Suprapubic skin (tissue), 4 donors: ENCODE measurements at regions not wholly inside any gene's neighbourhood (a gene's known extent, or its start where the extent isn't known, plus 50 kb on each side); places are given as distances from the start of the nearest gene placed in this dataset.

Experiments
- DNase-seq, 2 donors: peaks; one replicate each; pipeline ENCODE4 v3.0.0-alpha.2; 2019; ENCODE audit warnings: low spot score in 2 of 2
- H3K27ac ChIP-seq: fragments of 200-600 bp; sonication (generic); one replicate; pipeline ENCODE4 v1.5.1; 2019
- H3K27me3 ChIP-seq: fragments of 200-600 bp; sonication (generic); one replicate; pipeline ENCODE4 v1.5.1; 2019
- H3K36me3 ChIP-seq: fragments of 200-600 bp; sonication (generic); one replicate; pipeline ENCODE4 v1.5.1; 2019
- H3K4me1 ChIP-seq: fragments of 200-600 bp; sonication (generic); one replicate; pipeline ENCODE4 v1.5.1; 2019
- H3K4me3 ChIP-seq: fragments of 200-600 bp; sonication (generic); one replicate; pipeline ENCODE4 v1.5.1; 2019; ENCODE audit warnings: mild to moderate bottlenecking
- H3K9me3 ChIP-seq: fragments of 200-600 bp; sonication (generic); one replicate; pipeline ENCODE4 v1.5.1; 2019
- CTCF ChIP-seq, 2 donors: fragments of 200-600 bp in 1 of 2; fragments of 450-650 bp in 1 of 2; sonication (generic) in 1 of 2; IDR thresholded peaks; one replicate each; pipeline ENCODE4 v1.5.1; 2016 to 2019; ENCODE audit warnings: antibody characterized with exemption in 2 of 2, mild to moderate bottlenecking in 1 of 2, moderate library complexity in 1 of 2
- EP300 ChIP-seq: sonication (generic); formaldehyde crosslinking; IDR thresholded peaks from one replicate; pipeline ENCODE4 v1.6.1; 2017; ENCODE audit warnings: antibody characterized with exemption
- POLR2A ChIP-seq, 2 donors: fragments of 450-650 bp; IDR thresholded peaks; one replicate each; pipeline ENCODE4 v1.6.1; 2017; ENCODE audit warnings: antibody characterized with exemption in 2 of 2, mild to moderate bottlenecking in 2 of 2, moderate library complexity in 2 of 2
- POLR2AphosphoS5 ChIP-seq, 3 donors: sonication (generic); formaldehyde crosslinking; IDR thresholded peaks; one replicate each; pipeline ENCODE4 v1.6.1; 2017; ENCODE audit warnings: antibody characterized with exemption in 3 of 3
- WGBS: methylation state at CpG from one replicate; pipeline ENCODE4 v1.1.5; 2018; 5-methylcytosine and 5-hydroxymethylcytosine counted together

DNA sequence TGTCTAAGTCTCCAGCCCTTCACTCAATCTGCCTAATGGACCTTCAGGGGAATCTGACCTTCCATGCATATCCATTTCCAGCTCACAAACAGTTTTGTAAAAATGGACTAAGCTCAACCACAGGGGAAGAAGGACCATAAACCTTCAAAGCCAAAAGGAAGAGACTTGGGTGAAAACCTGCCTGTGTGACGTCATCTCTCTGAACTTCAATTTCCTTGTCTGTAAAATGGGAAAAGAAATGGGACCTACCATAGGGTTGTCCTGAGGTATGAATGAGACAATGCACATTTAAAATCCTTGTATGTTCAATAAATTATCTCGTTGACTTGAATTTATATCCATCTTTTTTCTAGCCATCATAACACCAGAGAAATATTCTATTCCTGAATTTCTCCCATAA lies 370.7 kb downstream of the INSC start:
- H3K4me3 ChIP-seq, result no peak overlapping the region

DNA sequence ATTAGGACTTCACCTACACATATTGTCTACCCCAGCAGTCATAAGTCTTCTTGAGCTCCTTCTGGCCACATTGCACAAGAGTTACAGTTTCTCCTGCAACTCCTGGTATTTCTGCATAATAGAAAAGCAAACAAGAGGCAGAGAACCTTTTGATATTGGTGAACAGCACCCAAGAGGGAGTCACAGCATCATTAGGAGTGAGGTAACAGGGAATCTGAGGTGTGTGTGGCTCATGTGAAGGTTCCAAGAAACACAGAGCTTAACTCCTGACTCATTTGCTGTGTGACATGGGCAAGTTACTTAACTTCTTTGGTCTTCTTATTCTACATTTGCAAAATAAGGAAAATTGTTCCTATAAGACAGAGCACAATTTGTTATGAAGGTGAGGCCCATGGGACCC lies 374.6 kb downstream of the INSC start:
- Histone ChIP-seq H3K4me3 (no peak overlapping the region), H3K27ac (no peak overlapping the region), H3K27me3 (no peaks in the 10 kb centered on the region), H3K36me3 (no peaks in the 10 kb centered on the region), H3K4me1 (peaks cover 3% of the 10 kb centered on the region), H3K9me3 (no peaks in the 10 kb centered on the region)
- TF ChIP-seq CTCF (IDR thresholded peaks at IDR 0.05) (no peak), POLR2AphosphoS5 (IDR thresholded peaks at IDR 0.05) (no peak), EP300 (no peak), POLR2A (IDR thresholded peaks at IDR 0.05) (no peak)
- DNase-seq, result no peak

More for the DNA sequence above, 370.7 kb downstream of the INSC start:
- no peak overlapping the region for H3K27ac ChIP-seq
- H3K27me3 ChIP-seq, result no peaks in the 10 kb centered on the region
- 76% methylated on average over 2 of the region's 2 CpGs for WGBS
- no peaks in the 10 kb centered on the region for H3K9me3 ChIP-seq
- no peaks in the 10 kb centered on the region for H3K36me3 ChIP-seq
- no peak for DNase-seq
- TF ChIP-seq EP300 (no peak), CTCF (IDR thresholded peaks at IDR 0.05) (no peak), POLR2A (IDR thresholded peaks at IDR 0.05) (no peak), POLR2AphosphoS5 (IDR thresholded peaks at IDR 0.05) (no peak)
- H3K4me1 ChIP-seq, result no peaks in the 10 kb centered on the region

- H3K4me3 ChIP-seq, result no peak overlapping the region
- DNase-seq, result no peak
- no peaks in the 10 kb centered on the region for H3K27me3 ChIP-seq
- 91% methylated on average over 1 of the region's 1 CpG for WGBS
- no peak for TF ChIP-seq EP300
- no peak for TF ChIP-seq CTCF (IDR thresholded peaks at IDR 0.05)
- no peak for TF ChIP-seq POLR2AphosphoS5 (IDR thresholded peaks at IDR 0.05)
- no peak for TF ChIP-seq POLR2A (IDR thresholded peaks at IDR 0.05)
- no peak overlapping the region for H3K27ac ChIP-seq
- H3K4me1 ChIP-seq, result peaks cover 4% of the 10 kb centered on the region
- H3K9me3 ChIP-seq, result no peaks in the 10 kb centered on the region
- no peaks in the 10 kb centered on the region for H3K36me3 ChIP-seq
These were observed 375.8 kb downstream of the INSC start for GRCh38 chr11:15490535-15490934.

DNA sequence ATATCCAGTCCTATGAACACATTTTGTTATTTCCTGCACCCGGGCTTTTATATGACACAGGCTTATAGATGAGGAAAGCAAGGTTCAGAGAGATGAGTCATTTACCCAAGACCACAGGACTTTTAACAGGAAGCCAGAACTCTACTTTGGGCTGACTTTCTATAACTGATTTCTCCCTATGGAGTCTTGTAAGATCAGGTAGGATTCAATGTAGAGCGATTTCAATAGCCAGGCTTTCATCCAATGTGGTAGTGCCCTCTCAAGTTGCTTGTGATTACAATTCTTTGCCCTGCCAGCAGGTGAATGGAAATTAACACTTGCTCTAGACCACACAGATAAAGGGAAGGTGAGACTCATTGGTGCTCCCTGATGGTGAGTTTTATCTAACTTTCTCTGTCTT lies 378.3 kb downstream of the INSC start:
- H3K36me3 ChIP-seq, result no peaks in the 10 kb centered on the region
- WGBS, result 79% methylated on average over 2 of the region's 2 CpGs
- no peaks in the 10 kb centered on the region for H3K9me3 ChIP-seq
- no peak overlapping the region for H3K4me3 ChIP-seq
- no peak for TF ChIP-seq POLR2AphosphoS5 (IDR thresholded peaks at IDR 0.05)
- TF ChIP-seq POLR2A (IDR thresholded peaks at IDR 0.05), result no peak
- no peak for TF ChIP-seq CTCF (IDR thresholded peaks at IDR 0.05)
- no peak for TF ChIP-seq EP300
- H3K4me1 ChIP-seq, result peaks cover 4% of the 10 kb centered on the region
- H3K27me3 ChIP-seq, result no peaks in the 10 kb centered on the region
- no peak for DNase-seq
- no peak overlapping the region for H3K27ac ChIP-seq

- 54% methylated on average over 1 of the region's 1 CpG for WGBS
- no peak for DNase-seq
- H3K27me3 ChIP-seq, result no peaks in the 10 kb centered on the region
- H3K36me3 ChIP-seq, result no peaks in the 10 kb centered on the region
- peaks cover 4% of the 10 kb centered on the region for H3K4me1 ChIP-seq
- TF ChIP-seq CTCF (IDR thresholded peaks at IDR 0.05), result no peak
- TF ChIP-seq POLR2AphosphoS5 (IDR thresholded peaks at IDR 0.05), result no peak
- TF ChIP-seq POLR2A (IDR thresholded peaks at IDR 0.05), result no peak
- TF ChIP-seq EP300, result no peak
- H3K9me3 ChIP-seq, result no peaks in the 10 kb centered on the region
- no peak overlapping the region for H3K27ac ChIP-seq
- H3K4me3 ChIP-seq, result no peak overlapping the region
These were observed 379.3 kb downstream of the INSC start for GRCh38 chr11:15493921-15494620.
